PFSK-1 (cell line): ENCODE measurements at regions not wholly inside any gene's neighbourhood (a gene's known extent, or its start where the extent isn't known, plus 50 kb on each side); places are given as distances from the start of the nearest gene placed in this dataset.

ENCODE experiments used
- FOXP2 ChIP-seq: optimal IDR thresholded peaks from 2 replicates; pipeline ENCODE3; 2011; ENCODE audit warnings: borderline replicate concordance, control low read depth, inconsistent platforms; ENCODE audit not compliant: insufficient read depth; ENCODE audit errors: extremely low read length, extremely low read depth
- POLR2AphosphoS5 ChIP-seq: IDR thresholded peaks from 2 replicates; pipeline ENCODE4 v1.6.1; 2012; ENCODE audit warnings: low read depth, mild to moderate bottlenecking, control low read depth, low read length, moderate library complexity
- SIN3A ChIP-seq: IDR thresholded peaks from 2 replicates; pipeline ENCODE4 v1.6.1; 2012; ENCODE audit warnings: mild to moderate bottlenecking, low read length, moderate library complexity, borderline replicate concordance; ENCODE audit not compliant: insufficient read depth
- TAF1 ChIP-seq: IDR thresholded peaks from 2 replicates; pipeline ENCODE4 v1.6.1; 2012; ENCODE audit warnings: low read length, control low read depth, borderline replicate concordance; ENCODE audit not compliant: insufficient read depth
- TF ChIP-seq, protein P1 (sequence below), 2 experiments: IDR thresholded peaks; 2 replicates each; pipeline versions ENCODE4 v1.6.1 to v1.8.0; 2011 to 2012; ENCODE audit warnings: low read depth in 2 of 2, low read length in 2 of 2, control low read depth in 1 of 2, inconsistent platforms in 1 of 2, mild to moderate bottlenecking in 1 of 2, moderate library complexity in 1 of 2; ENCODE audit not compliant: insufficient read depth in 1 of 2

DNA sequence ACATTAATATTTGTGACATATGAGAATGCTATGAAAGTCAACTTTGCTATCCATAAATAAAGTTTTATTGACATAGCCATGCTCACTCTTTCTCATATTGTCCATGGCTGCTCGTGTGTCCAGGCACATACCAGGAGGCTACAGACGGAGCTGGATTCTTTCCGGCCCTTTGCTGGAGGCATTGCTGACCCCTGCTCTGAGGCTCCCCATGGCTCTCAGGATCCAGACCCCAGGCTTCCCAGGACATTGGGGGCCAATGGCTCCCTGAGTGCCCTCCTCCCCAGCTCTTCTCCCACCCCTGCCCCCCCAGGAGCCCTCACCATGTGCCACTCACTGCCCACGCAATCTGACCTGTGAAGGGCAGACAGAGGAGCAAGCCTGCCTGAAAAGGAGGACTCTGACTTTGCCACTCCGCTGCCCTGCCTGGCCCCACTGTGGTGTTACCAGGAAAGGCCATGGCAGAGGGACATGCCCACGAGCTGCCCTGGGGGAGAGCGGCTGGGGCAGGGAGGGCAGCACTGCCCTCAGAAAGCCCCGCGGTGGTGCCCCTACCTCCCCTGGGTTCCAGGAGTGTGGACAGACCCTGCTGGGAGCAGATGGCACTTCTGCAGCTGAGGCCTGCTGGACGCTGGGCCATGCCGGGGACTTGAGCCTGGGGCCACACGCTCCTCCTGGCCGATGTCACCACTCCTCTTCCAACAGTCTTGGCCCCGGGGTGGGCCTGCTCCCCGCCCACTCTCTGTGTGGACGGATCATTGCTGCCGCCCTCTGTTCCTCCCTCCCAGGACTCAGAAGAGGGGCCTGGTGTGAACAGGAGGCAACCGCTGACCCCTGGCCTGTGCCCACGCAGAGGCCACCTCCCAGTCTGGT lies 97.8 kb upstream of the BHLHE23 start:
- TF ChIP-seq FOXP2 (no peak), TAF1 (no peak), POLR2AphosphoS5 (no peak), SIN3A (no peak)
- TF ChIP-seq, protein P1, sequence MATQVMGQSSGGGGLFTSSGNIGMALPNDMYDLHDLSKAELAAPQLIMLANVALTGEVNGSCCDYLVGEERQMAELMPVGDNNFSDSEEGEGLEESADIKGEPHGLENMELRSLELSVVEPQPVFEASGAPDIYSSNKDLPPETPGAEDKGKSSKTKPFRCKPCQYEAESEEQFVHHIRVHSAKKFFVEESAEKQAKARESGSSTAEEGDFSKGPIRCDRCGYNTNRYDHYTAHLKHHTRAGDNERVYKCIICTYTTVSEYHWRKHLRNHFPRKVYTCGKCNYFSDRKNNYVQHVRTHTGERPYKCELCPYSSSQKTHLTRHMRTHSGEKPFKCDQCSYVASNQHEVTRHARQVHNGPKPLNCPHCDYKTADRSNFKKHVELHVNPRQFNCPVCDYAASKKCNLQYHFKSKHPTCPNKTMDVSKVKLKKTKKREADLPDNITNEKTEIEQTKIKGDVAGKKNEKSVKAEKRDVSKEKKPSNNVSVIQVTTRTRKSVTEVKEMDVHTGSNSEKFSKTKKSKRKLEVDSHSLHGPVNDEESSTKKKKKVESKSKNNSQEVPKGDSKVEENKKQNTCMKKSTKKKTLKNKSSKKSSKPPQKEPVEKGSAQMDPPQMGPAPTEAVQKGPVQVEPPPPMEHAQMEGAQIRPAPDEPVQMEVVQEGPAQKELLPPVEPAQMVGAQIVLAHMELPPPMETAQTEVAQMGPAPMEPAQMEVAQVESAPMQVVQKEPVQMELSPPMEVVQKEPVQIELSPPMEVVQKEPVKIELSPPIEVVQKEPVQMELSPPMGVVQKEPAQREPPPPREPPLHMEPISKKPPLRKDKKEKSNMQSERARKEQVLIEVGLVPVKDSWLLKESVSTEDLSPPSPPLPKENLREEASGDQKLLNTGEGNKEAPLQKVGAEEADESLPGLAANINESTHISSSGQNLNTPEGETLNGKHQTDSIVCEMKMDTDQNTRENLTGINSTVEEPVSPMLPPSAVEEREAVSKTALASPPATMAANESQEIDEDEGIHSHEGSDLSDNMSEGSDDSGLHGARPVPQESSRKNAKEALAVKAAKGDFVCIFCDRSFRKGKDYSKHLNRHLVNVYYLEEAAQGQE (IDR thresholded peaks at IDR 0.05; ENCODE audit: insufficient read depth in 1 of 2, low read depth in 2 of 2, low read length in 2 of 2) = no peak

DNA sequence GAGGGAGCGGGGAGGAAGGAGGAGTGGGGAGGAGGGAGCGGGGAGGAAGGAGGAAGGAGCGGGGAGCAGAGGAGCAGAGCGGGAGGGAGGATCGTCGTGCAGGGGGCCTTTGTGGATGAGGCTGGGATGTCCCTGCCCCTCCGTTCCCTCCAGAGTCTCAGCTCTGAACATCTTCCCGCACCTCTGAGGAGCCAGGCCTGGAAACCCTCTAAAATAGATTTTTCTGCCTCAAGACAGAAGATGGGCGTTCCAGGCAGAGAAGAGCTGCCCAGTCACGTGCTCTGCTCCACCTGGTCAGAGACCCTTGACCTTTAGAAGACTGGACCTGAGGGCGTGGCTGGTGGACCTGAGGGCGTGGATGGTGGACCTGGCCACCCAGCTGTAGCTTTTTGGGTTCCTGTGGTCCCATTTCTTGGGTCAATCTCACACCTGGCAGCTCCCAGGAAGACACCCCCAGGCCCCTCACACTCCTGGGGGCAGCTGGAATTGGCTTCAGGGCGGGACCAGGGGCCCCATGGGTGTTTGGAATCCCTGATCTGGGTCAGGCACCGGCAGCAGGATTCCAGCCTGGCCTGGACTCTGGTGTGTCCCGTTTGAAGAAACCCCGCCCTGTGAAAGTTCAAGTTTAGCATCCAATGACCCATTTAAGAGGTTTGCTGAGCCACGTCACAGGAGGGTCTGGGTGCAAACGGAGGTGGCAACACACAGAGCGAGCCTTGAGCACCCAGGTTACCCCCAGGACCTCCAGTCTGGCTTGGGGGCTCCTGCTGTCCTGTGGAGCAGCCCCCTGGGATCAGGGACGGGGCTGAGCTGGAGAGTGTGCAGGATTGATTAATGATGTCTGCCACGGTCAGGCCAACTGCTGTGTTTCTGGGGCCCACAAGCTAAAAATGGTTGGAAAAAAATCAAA lies 96.9 kb upstream of the BHLHE23 start:
- TF ChIP-seq TAF1 = no peak
- TF ChIP-seq FOXP2 = no peak
- no peak for TF ChIP-seq SIN3A
- TF ChIP-seq, protein P1 (IDR thresholded peaks at IDR 0.05; ENCODE audit: insufficient read depth in 1 of 2, low read depth in 2 of 2, low read length in 2 of 2) = no peak
- no peak for TF ChIP-seq POLR2AphosphoS5

DNA sequence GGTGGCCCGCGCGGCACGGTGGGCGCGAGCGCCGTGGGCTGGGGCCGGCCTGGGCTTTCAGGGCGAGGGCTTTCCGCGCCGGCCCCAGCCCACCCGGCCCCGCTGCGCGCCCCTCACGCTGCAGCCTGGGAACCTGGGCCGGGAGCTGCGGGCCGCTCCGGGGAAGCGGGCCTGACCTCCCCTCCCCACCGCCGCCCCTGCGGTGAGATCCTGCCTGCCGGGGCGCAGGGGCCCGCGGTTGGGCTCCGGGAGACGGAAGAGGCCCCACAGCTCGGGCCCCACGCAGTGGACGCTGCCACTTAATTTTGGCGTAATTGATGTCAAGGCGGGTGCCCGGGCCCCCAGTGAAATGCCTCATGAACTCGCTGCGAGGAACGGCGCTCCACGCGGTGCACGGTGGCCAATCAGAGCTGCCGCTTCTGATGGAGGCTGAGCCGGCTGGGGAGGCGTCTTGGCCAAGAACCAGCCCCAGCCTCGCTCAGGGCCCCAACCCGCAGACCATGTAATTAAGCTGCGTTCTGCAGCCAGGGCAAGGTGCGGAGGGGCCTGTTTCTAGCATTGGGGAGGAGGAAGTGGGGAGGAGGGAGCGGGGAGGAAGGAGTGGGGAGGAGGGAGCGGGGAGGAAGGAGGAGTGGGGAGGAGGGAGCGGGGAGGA lies 96.1 kb upstream of the BHLHE23 start:
- TF ChIP-seq FOXP2 = no peak

DNA sequence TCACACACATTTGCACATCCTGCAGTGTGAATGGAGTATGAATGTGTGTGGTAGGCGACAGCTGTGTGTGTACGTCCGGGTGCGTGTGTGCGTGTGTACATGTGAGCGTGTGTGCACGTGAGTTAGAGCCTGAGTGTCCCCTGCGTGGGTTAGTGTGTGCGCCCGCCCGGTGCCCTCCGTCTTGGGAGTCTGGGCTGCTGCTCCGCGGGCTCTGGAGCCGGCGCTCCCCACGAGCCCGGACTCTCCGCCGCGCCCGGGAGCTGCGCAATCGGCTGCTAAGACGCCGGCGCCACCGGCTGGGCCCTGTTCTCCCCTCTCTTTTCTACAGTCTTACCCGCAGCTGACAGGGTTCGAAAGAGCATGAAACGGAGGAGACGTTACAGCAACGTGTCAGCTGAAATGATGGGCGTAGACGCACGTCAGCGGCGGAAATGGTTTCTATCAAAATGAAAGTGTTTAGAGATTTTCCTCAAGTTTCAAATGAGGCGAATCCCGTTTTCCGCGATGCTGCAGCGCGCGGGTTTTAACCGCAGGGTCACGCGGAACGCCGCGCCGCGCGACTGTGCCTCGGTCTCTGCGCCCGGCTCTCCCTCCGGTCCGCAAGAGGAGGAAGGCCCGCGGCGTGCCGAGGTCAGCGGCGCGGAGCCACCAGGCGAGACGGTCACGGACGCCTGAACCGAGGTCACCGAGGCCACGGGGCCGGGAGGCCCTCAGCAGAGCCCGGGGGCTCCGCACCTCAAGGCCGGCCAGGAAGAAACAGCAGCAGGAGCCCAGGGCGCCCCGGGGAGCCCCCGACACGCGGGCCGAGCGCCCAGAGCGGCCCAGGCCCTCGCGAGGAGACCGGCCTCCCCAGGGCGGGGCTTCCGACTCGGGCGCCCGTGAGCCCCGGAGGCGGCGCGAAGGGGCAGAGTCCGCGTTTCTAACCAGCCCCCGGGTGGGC lies 95.3 kb upstream of the BHLHE23 start:
- TF ChIP-seq SIN3A (no peak), TAF1 (no peak), FOXP2 (no peak), POLR2AphosphoS5 (no peak)
- TF ChIP-seq, protein P1 (IDR thresholded peaks at IDR 0.05; ENCODE audit: insufficient read depth in 1 of 2, low read depth in 2 of 2, low read length in 2 of 2) = no peak
